OCI-LY1 (cell line): ENCODE measurements at regions not wholly inside any gene's neighbourhood (a gene's known extent, or its start where the extent isn't known, plus 50 kb on each side); places are given as distances from the start of the nearest gene placed in this dataset.

Source experiments
- H2AFZ ChIP-seq: fragments of 200-600 bp; sonication (generic), shearing (Covaris generic); 2 replicates; pipeline ENCODE4 v1.6.0; 2014; ENCODE audit warnings: antibody characterized with exemption, mild to moderate bottlenecking, low read length
- H3F3A ChIP-seq: fragments of 200-600 bp; sonication (generic), shearing (Covaris generic); 2 replicates; pipeline ENCODE4 v1.6.0; 2014; ENCODE audit warnings: mild to moderate bottlenecking, antibody characterized with exemption, low read length, moderate library complexity; ENCODE audit not compliant: insufficient read depth
- H3K27ac ChIP-seq: fragments of 200-600 bp; sonication (generic); 2 replicates; pipeline ENCODE4 v1.5.1; 2014; ENCODE audit warnings: low read length, mixed run types, mild to moderate bottlenecking, low read depth; ENCODE audit not compliant: poor library complexity, severe bottlenecking
- H3K27me3 ChIP-seq: fragments of 200-600 bp; sonication (generic); 2 replicates; pipeline ENCODE4 v1.6.0; 2014; ENCODE audit warnings: antibody characterized with exemption, mild to moderate bottlenecking, low read length, moderate library complexity; ENCODE audit not compliant: insufficient read depth
- H3K36me3 ChIP-seq: fragments of 200-600 bp; sonication (generic); 2 replicates; pipeline ENCODE4 v1.6.1; 2014; ENCODE audit warnings: mild to moderate bottlenecking, antibody characterized with exemption, low read length, moderate library complexity, mixed read lengths; ENCODE audit not compliant: insufficient read depth
- H3K4me1 ChIP-seq: fragments of 200-600 bp; sonication (generic); 2 replicates; pipeline ENCODE4 v1.5.1; 2014; ENCODE audit warnings: mild to moderate bottlenecking, low read length, moderate library complexity; ENCODE audit not compliant: insufficient read depth, severe bottlenecking
- H3K4me2 ChIP-seq: fragments of 200-600 bp; sonication (generic), shearing (Covaris generic); 2 replicates; pipeline ENCODE4 v1.6.1; 2014; ENCODE audit warnings: low read length
- H3K4me3 ChIP-seq: fragments of 200-600 bp; sonication (generic); 2 replicates; pipeline ENCODE4 v1.5.1; 2014; ENCODE audit warnings: low read length, low read depth, mild to moderate bottlenecking, mixed read lengths; ENCODE audit not compliant: poor library complexity, severe bottlenecking
- H3K79me2 ChIP-seq: fragments of 200-600 bp; shearing (Covaris generic); 2 replicates; pipeline ENCODE4 v1.6.1; 2016; ENCODE audit warnings: mixed run types, low read length, mixed read lengths; ENCODE audit not compliant: insufficient read depth
- H3K9ac ChIP-seq: fragments of 200-600 bp; sonication (generic), shearing (Covaris generic); 2 replicates; pipeline ENCODE4 v1.6.1; 2014; ENCODE audit warnings: mild to moderate bottlenecking, low read length, mixed read lengths
- H3K9me2 ChIP-seq: fragments of 200-600 bp; sonication (generic), shearing (Covaris generic); 2 replicates; pipeline ENCODE4 v1.6.1; 2014; ENCODE audit warnings: low read depth, mild to moderate bottlenecking, low read length, mixed read lengths
- H3K9me3 ChIP-seq: fragments of 200-600 bp; shearing (Covaris generic); 2 replicates; pipeline ENCODE4 v1.6.1; 2014; ENCODE audit warnings: low read length, mixed read lengths
- H4K20me1 ChIP-seq: fragments of 200-600 bp; sonication (generic), shearing (Covaris generic); 2 replicates; pipeline ENCODE4 v1.6.0; 2016; ENCODE audit warnings: mild to moderate bottlenecking, low read length; ENCODE audit not compliant: insufficient read depth
- CTCF ChIP-seq: fragments of 200-600 bp; sonication (generic), shearing (Covaris generic); IDR thresholded peaks from 2 replicates; pipeline ENCODE4 v1.5.1; 2017; ENCODE audit warnings: mild to moderate bottlenecking, antibody characterized with exemption, low read length, moderate library complexity, mixed read lengths
- EZH2 ChIP-seq: fragments of 200-600 bp; sonication (generic), shearing (Covaris generic); IDR thresholded peaks from 2 replicates; pipeline ENCODE4 v1.8.0; 2017; ENCODE audit warnings: borderline replicate concordance, mixed run types, mild to moderate bottlenecking, antibody characterized with exemption, low read length, moderate library complexity, mixed read lengths

- H4K20me1 ChIP-seq = no peaks in the 10 kb centered on the region
- H3K9me3 ChIP-seq = no peaks in the 10 kb centered on the region
- H3K27me3 ChIP-seq = no peaks in the 10 kb centered on the region
- no peaks in the 10 kb centered on the region for H3K4me1 ChIP-seq
- no peak overlapping the region for H2AFZ ChIP-seq
- no peak for TF ChIP-seq CTCF
- TF ChIP-seq EZH2 = no peak
- H3K36me3 ChIP-seq = no peaks in the 10 kb centered on the region
- no peak overlapping the region for H3K27ac ChIP-seq
- H3K4me3 ChIP-seq = no peak overlapping the region
- H3K4me2 ChIP-seq = no peak overlapping the region
- no peaks in the 10 kb centered on the region for H3K9me2 ChIP-seq
- no peaks in the 10 kb centered on the region for H3K79me2 ChIP-seq
- H3F3A ChIP-seq = no peaks in the 10 kb centered on the region
- H3K9ac ChIP-seq = no peak overlapping the region
Measured at GRCh38 chr6:130514712-130515111, 148.9 kb downstream of the TMEM200A start.

GRCh38 chr6:130515306-130515705 is 149.5 kb downstream of the TMEM200A start:
- Histone ChIP-seq H3K36me3 (no peaks in the 10 kb centered on the region), H3K9me2 (no peaks in the 10 kb centered on the region), H4K20me1 (no peaks in the 10 kb centered on the region), H3K4me1 (no peaks in the 10 kb centered on the region), H2AFZ (no peak overlapping the region), H3K4me3 (no peak overlapping the region), H3K9me3 (no peaks in the 10 kb centered on the region), H3K79me2 (no peaks in the 10 kb centered on the region), H3K27me3 (no peaks in the 10 kb centered on the region), H3K27ac (no peak overlapping the region), H3F3A (no peaks in the 10 kb centered on the region), H3K4me2 (no peak overlapping the region), H3K9ac (no peak overlapping the region)
- TF ChIP-seq EZH2 = no peak
- TF ChIP-seq CTCF = no peak

- Histone ChIP-seq H3K27ac (no peak overlapping the region), H3K27me3 (no peaks in the 10 kb centered on the region), H3K36me3 (no peaks in the 10 kb centered on the region), H3K9ac (no peak overlapping the region), H3K9me3 (no peaks in the 10 kb centered on the region), H4K20me1 (no peaks in the 10 kb centered on the region), H3F3A (no peaks in the 10 kb centered on the region), H3K4me1 (no peaks in the 10 kb centered on the region), H3K4me3 (no peak overlapping the region), H3K9me2 (no peaks in the 10 kb centered on the region), H3K79me2 (no peaks in the 10 kb centered on the region), H2AFZ (no peak overlapping the region), H3K4me2 (no peak overlapping the region)
- TF ChIP-seq CTCF = no peak
- TF ChIP-seq EZH2 = no peak
Measured at GRCh38 chr6:130516604-130517003, 150.8 kb downstream of the TMEM200A start.
